ENCODE measurements at regions not wholly inside any gene's neighbourhood (a gene's known extent, or its start where the extent isn't known, plus 50 kb on each side); places are given as distances from the start of the nearest gene placed in this dataset.

- ATAC-seq (no peak), DNase-seq (no peak)
- intact Hi-C loops (cut with DNase I): no loop called here
- TF ChIP-seq POLR2A (IDR thresholded peaks at IDR 0.05): no peak
- TF ChIP-seq CTCF (IDR thresholded peaks at IDR 0.05): no peak
- no peaks in the 10 kb centered on the region for H3K36me3 ChIP-seq
- no peak overlapping the region for H3K27ac ChIP-seq
- 87 to 95% (median 90%) methylated on average over 1 of the region's 1 CpG for WGBS, 4 donors
- no peaks in the 10 kb centered on the region for H3K27me3 ChIP-seq
- H3K4me1 ChIP-seq: peaks cover 0 to 7% (median 0%) of the 10 kb centered on the region in 12 donors
- no peak overlapping the region for H3K4me3 ChIP-seq
- no peaks in the 10 kb centered on the region for H3K9me3 ChIP-seq
Observed at GRCh38 chr11:33445761-33446161, 188.6 kb downstream of the HIPK3 start.

GRCh38 chr11:33444835-33445594, 187.8 kb downstream of the HIPK3 start:
- intact Hi-C loops (cut with DNase I): no loop called here
- Histone ChIP-seq H3K36me3 (no peaks in the 10 kb centered on the region), H3K9me3 (no peaks in the 10 kb centered on the region), H3K27ac (no peak overlapping the region), H3K4me3 (no peak overlapping the region), H3K4me1 (peaks cover 0 to 7% (median 0%) of the 10 kb centered on the region in 12 donors), H3K27me3 (no peaks in the 10 kb centered on the region)
- TF ChIP-seq CTCF (IDR thresholded peaks at IDR 0.05): no peak
- no peak for TF ChIP-seq POLR2A (IDR thresholded peaks at IDR 0.05)
- DNase-seq: no peak
- 63 to 72% (median 69%) methylated on average over 4 of the region's 4 CpGs for WGBS, 4 donors
- no peak for ATAC-seq

- intact Hi-C loops (cut with DNase I): no loop called here
- Histone ChIP-seq H3K36me3 (no peaks in the 10 kb centered on the region), H3K9me3 (no peaks in the 10 kb centered on the region), H3K4me3 (no peak overlapping the region), H3K4me1 (peaks cover 0 to 7% (median 0%) of the 10 kb centered on the region in 12 donors), H3K27me3 (no peaks in the 10 kb centered on the region), H3K27ac (no peak overlapping the region)
- no peak for ATAC-seq
- no peak for TF ChIP-seq CTCF (IDR thresholded peaks at IDR 0.05)
- no peak for DNase-seq
Observed at GRCh38 chr11:33443684-33444083, 186.5 kb downstream of the HIPK3 start.

- Histone ChIP-seq H3K9me3 (peaks cover 0 to 13% (median 7%) of the 10 kb centered on the region in 12 donors), H3K4me1 (no peaks in the 10 kb centered on the region), H3K27ac (no peak overlapping the region), H3K36me3 (no peaks in the 10 kb centered on the region), H3K27me3 (no peaks in the 10 kb centered on the region), H3K4me3 (no peak overlapping the region)
- DNase-seq (no peak), ATAC-seq (no peak)
- intact Hi-C loops (cut with DNase I): no loop called here
- TF ChIP-seq CTCF (IDR thresholded peaks at IDR 0.05): no peak
- TF ChIP-seq POLR2A (IDR thresholded peaks at IDR 0.05): no peak
- 77 to 81% (median 79%) methylated on average over 7 of the region's 7 CpGs for WGBS, 4 donors
Observed at GRCh38 chr11:33438301-33438700, 181.1 kb downstream of the HIPK3 start.

Measured in heart left ventricle (tissue), 16 donors.